Keratinocyte (primary cell): ENCODE measurements at regions not wholly inside any gene's neighbourhood (a gene's known extent, or its start where the extent isn't known, plus 50 kb on each side); places are given as distances from the start of the nearest gene placed in this dataset.
"Not testable (repeated sequence)": the region's sequence is repeated elsewhere in the genome, so short reads cannot be mapped to it uniquely, and the experiment has no call there.

Experiments used
- DNase-seq: peaks from one replicate; pipeline ENCODE4 v3.0.0-alpha.2; 2011; ENCODE audit warnings: low read depth, missing footprints, low spot score
- FAIRE-seq: peaks from 2 replicates; lab custom pipeline; 2011; peaks lifted over from hg19 to GRCh38; lab: Jason Lieb, UNC
- H2AFZ ChIP-seq: 2 replicates; pipeline ENCODE4 v1.6.0; 2012; ENCODE audit warnings: low read length, control low read depth, inconsistent platforms; ENCODE audit not compliant: control insufficient read depth
- H3K27ac ChIP-seq: 2 replicates; pipeline ENCODE4 v1.5.1; 2011; ENCODE audit warnings: low read length; ENCODE audit not compliant: control insufficient read depth, insufficient read depth
- H3K27me3 ChIP-seq: 3 replicates; pipeline ENCODE4 v1.6.0; 2011; ENCODE audit warnings: low read length; ENCODE audit not compliant: control insufficient read depth, insufficient read depth; ENCODE audit errors: extremely low read depth
- H3K36me3 ChIP-seq, 2 experiments: 2 replicates in 1 of 2; 3 replicates in 1 of 2; pipeline ENCODE4 v1.5.1; 2011; ENCODE audit warnings: low read length in 2 of 2, mild to moderate bottlenecking in 1 of 2; ENCODE audit not compliant: control insufficient read depth in 2 of 2, insufficient read depth in 2 of 2; ENCODE audit errors: extremely low read depth in 1 of 2
- H3K4me1 ChIP-seq: 3 replicates; pipeline ENCODE4 v1.5.1; 2011; ENCODE audit warnings: low read length; ENCODE audit not compliant: control insufficient read depth, insufficient read depth; ENCODE audit errors: extremely low read depth
- H3K4me2 ChIP-seq: 3 replicates; pipeline ENCODE4 v1.6.0; 2011; ENCODE audit warnings: low read depth, low read length; ENCODE audit not compliant: control insufficient read depth, insufficient read depth; ENCODE audit errors: extremely low read depth
- H3K4me3 ChIP-seq, 3 experiments: fragments of 200-600 bp in 1 of 3; sonication (generic) in 1 of 3; 2 replicates in 2 of 3; 3 replicates in 1 of 3; pipeline ENCODE4 v1.5.1; 2011 to 2016; ENCODE audit warnings: low read length in 3 of 3, mild to moderate bottlenecking in 3 of 3, control low read depth in 2 of 3, inconsistent platforms in 1 of 3, low read depth in 1 of 3, mixed read lengths in 1 of 3, mixed run types in 1 of 3, moderate library complexity in 1 of 3; ENCODE audit not compliant: control insufficient read depth in 2 of 3, insufficient read depth in 2 of 3; ENCODE audit errors: extremely low read depth in 1 of 3
- H3K79me2 ChIP-seq: 2 replicates; pipeline ENCODE4 v1.6.0; 2012; ENCODE audit warnings: low read length; ENCODE audit not compliant: control insufficient read depth, insufficient read depth
- H3K9ac ChIP-seq: 3 replicates; pipeline ENCODE4 v1.6.0; 2011; ENCODE audit warnings: low read length; ENCODE audit not compliant: control insufficient read depth, insufficient read depth; ENCODE audit errors: extremely low read depth
- H3K9me1 ChIP-seq: 3 replicates; pipeline ENCODE4 v1.6.0; 2011; ENCODE audit warnings: low read length; ENCODE audit not compliant: control insufficient read depth, insufficient read depth; ENCODE audit errors: extremely low read depth
- H3K9me3 ChIP-seq: 2 replicates; pipeline ENCODE4 v1.5.1; 2012; ENCODE audit warnings: low read depth, low read length; ENCODE audit not compliant: control insufficient read depth
- H4K20me1 ChIP-seq: 3 replicates; pipeline ENCODE4 v1.6.0; 2011; ENCODE audit warnings: low read length; ENCODE audit not compliant: control insufficient read depth, insufficient read depth; ENCODE audit errors: extremely low read depth
- CTCF ChIP-seq, 3 experiments: IDR thresholded peaks in 1 of 3; conservative IDR thresholded peaks in 1 of 3; optimal IDR thresholded peaks in 1 of 3; 2 replicates in 2 of 3; 3 replicates in 1 of 3; pipeline versions ENCODE3 to v1.5.1; 2011; ENCODE audit warnings: low read length in 3 of 3, mild to moderate bottlenecking in 3 of 3, moderate library complexity in 2 of 3, control low read depth in 1 of 3, inconsistent platforms in 1 of 3; ENCODE audit not compliant: insufficient read depth in 2 of 3; ENCODE audit errors: extremely low read depth in 1 of 3
- EZH2 ChIP-seq: IDR thresholded peaks from one replicate; pipeline ENCODE4 v1.6.1; 2012; ENCODE audit warnings: inconsistent platforms, mild to moderate bottlenecking, low read length, moderate library complexity
- dilution Hi-C: fragments of 300-500 bp; cut with MboI; formaldehyde crosslinking; loops from one replicate; pipeline ENCODE4 v1.7.0; 2020; ENCODE audit warnings: low sequenced_read_pairs; ENCODE audit not compliant: extremely low pct_ligation_motif_present

- no peaks in the 10 kb centered on the region for H3K27me3 ChIP-seq
- H3K27ac ChIP-seq, result no peak overlapping the region
- no peak for FAIRE-seq
These were observed 417.6 kb upstream of the CDIN1 start for GRCh38 chr15:36161771-36162212.

GRCh38 chr15:36163983-36164382 is 415.4 kb upstream of the CDIN1 start:
- not testable (repeated sequence) for DNase-seq

More at GRCh38 chr15:36161771-36162212, 417.6 kb upstream of the CDIN1 start:
- Histone ChIP-seq H3K79me2 (no peaks in the 10 kb centered on the region), H3K4me2 (no peak overlapping the region), H3K4me3 (no peak overlapping the region), H2AFZ (no peak overlapping the region), H3K36me3 (no peaks in the 10 kb centered on the region), H3K9me1 (no peaks in the 10 kb centered on the region), H3K9me3 (no peaks in the 10 kb centered on the region), H4K20me1 (no peaks in the 10 kb centered on the region), H3K9ac (no peak overlapping the region), H3K4me1 (no peaks in the 10 kb centered on the region)
- dilution Hi-C loops, result no loop called here
- no peak for TF ChIP-seq CTCF (optimal IDR thresholded peaks at IDR 0.05 in 1 of 3, IDR thresholded peaks at IDR 0.05 in 1 of 3, conservative IDR thresholded peaks at IDR 0.05 in 1 of 3; ENCODE audit: extremely low read depth in 1 of 3, insufficient read depth in 2 of 3, low read length in 3 of 3)
- no peak for TF ChIP-seq EZH2
- DNase-seq, result no peak

GRCh38 chr15:36172955-36173354 is 406.5 kb upstream of the CDIN1 start:
- no peak for TF ChIP-seq EZH2
- TF ChIP-seq CTCF (optimal IDR thresholded peaks at IDR 0.05 in 1 of 3, IDR thresholded peaks at IDR 0.05 in 1 of 3, conservative IDR thresholded peaks at IDR 0.05 in 1 of 3; ENCODE audit: extremely low read depth in 1 of 3, insufficient read depth in 2 of 3, low read length in 3 of 3), result no peak
- Histone ChIP-seq H3K4me3 (no peak overlapping the region), H3K9ac (no peak overlapping the region), H3K9me3 (no peaks in the 10 kb centered on the region), H3K79me2 (no peaks in the 10 kb centered on the region), H2AFZ (no peak overlapping the region), H3K27ac (no peak overlapping the region), H3K36me3 (no peaks in the 10 kb centered on the region), H3K4me1 (no peaks in the 10 kb centered on the region), H3K27me3 (no peaks in the 10 kb centered on the region), H4K20me1 (no peaks in the 10 kb centered on the region), H3K9me1 (no peaks in the 10 kb centered on the region), H3K4me2 (no peak overlapping the region)
- dilution Hi-C loops, result no loop called here
- FAIRE-seq, result no peak
- no peak for DNase-seq

More at GRCh38 chr15:36163983-36164382, 415.4 kb upstream of the CDIN1 start:
- H2AFZ ChIP-seq, H3K9me3 ChIP-seq, H3K4me2 ChIP-seq, H3K9ac ChIP-seq, H3K4me1 ChIP-seq, H3K36me3 ChIP-seq, H4K20me1 ChIP-seq, H3K9me1 ChIP-seq, FAIRE-seq, dilution Hi-C loops, H3K27ac ChIP-seq, H3K4me3 ChIP-seq, H3K79me2 ChIP-seq, H3K27me3 ChIP-seq: not testable (repeated sequence)
